Frontal cortex (tissue), 3 donors: ENCODE measurements at regions not wholly inside any gene's neighbourhood (a gene's known extent, or its start where the extent isn't known, plus 50 kb on each side); places are given as distances from the start of the nearest gene placed in this dataset.
"Not testable (repeated sequence)": the region's sequence is repeated elsewhere in the genome, so short reads cannot be mapped to it uniquely, and the experiment has no call there.

Experiments
- DNase-seq, 2 donors: peaks; one replicate each; pipeline ENCODE4 v3.0.0; 2012; ENCODE audit warnings: low spot score in 2 of 2
- FAIRE-seq: peaks from 2 replicates; lab custom pipeline; 2012; peaks lifted over from hg19 to GRCh38; lab: Jason Lieb, UNC
- donor health status: control.
- donor health status: control.
- donor health status: control.

DNA sequence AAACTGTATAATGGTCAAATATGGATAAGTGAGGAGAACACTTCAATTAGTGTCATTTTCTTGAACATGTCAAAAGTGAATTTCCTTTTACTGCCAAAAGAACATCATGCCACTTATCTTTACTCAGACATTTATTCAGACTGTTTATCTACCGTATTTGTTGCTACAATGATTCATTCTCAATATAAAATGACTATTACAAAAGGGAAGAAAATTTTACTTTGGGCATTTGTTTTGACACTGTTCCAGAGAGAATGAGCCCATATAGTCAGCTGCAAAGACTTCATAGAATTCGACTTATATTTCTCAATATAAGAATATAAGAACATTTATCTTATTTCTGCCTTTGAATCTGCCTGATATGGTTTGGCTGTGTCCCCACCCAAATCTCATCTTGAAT lies 1699.1 kb downstream of the BRINP3 start:
- FAIRE-seq, result no peak
- no peak for DNase-seq

DNA sequence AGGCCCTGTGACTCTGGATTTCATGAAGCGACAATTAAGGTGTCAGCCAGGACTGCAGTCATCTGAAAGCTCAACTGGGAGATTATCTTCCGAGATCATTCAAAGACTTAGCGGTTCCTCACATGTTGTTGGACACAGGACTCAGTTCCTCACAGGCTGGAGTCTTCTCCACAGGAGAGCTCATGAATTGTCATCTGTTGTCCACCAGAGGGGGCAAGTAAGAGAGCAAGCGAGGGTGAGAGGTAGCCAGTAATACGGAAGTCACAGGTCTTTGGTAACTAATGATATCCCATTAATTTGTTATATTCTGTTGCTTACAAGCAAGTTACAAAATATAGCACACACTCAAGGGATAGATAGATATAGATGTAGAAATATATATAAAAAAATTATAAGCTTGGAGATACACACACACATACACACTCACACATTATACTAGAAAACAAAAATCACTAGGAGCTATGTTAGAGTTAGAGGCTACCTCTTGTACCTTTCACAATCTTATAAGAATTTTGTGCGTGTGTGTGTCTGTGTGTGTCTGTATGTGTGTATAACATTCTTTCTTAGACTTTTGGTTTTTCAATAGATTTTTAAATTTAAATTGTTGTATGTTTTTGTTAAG lies 1695.3 kb downstream of the BRINP3 start:
- DNase-seq (no peak), FAIRE-seq (no peak)

DNA sequence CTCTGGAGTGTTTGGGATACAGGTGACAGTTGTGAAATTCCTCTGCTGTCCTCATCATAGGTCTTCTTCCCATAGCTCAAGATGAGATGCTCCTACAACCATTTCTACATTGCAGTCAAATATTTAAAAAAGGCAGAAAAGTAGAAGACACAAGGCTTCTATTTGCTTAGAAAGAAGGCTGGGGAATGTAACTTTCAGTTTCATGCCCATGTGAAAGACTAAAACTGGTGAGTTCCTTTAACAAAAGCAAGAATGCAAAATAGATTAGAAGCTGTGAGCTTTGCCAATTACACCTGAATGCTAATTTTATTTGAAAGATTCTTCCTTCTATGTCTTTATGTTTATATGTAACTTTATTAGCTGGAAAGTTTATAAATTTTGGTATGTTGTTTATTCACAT lies 1682.7 kb downstream of the BRINP3 start:
- FAIRE-seq, result no peak
- no peak for DNase-seq

DNA sequence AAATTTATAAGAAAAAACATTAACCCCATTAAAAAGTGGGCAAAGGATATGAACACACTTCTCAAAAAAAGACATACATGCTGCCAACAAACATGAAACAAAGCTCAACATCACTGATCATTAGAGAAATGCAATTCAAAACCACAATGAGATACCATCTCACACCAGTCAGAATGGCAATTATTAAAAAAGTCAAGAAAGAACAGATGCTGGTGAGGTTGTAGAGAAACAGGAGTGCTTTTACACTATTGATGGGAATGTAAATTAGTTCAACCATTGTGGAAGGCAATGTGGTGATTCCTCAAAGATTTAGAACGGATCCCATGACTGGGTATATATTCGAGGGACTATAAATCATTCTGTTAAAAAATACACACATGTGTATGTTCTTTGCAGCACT lies 1665.5 kb downstream of the BRINP3 start:
- FAIRE-seq, DNase-seq: not testable (repeated sequence)

DNA sequence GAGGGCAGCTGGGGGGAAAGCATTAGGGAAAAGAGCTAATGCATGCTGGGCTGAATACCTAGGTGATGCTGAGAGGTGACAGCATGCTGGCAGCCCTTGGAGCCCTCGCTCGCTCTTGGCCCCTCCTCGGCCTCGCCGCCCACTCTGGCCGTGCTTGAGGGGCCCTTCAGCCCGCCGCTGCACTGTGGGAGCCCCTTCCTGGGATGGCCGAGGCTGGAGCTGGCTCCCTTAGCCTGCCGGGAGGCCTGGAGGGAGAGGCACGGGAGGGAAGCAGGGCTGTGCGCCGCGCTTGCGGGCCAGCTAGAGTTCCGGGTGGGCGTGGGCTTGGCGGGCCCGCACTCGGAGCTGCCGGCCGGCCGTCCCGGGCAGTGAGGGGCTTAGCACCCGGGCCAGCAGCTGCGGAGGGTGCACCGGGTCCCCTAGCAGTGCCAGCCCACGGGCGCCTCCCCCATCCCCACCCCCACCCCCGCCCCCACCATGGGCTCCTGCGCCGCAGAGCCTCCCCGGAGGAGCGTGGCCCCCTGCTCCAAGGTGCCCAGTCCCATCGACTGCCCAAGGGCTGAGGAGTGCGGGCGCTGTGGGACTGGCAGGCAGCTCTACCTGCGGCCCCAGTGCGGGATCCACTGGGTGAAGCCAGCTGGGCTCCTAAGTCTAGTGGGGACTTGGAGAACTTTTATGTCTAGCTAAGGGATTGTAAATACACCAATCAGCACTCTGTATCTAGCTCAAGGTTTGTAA lies 1664.7 kb downstream of the BRINP3 start:
- not testable (repeated sequence) for DNase-seq, FAIRE-seq

DNA sequence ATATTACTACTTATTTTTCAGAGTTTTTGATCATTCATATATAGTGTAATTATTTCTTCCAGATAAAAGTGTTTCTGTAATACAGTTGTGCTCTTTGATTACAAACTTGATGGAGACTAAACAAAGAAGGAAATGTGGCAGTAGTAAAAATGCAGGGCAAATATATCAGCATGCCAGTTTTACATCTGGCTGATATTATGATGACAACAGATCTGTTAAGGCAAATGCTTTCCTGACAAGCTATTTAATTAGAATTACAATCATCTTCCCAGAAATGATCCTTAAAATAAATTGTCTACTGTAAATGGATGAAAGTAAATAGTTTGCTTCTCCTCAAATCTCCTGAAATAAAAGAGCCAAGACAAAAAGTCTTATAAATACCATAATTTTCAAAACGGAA lies 1659.8 kb downstream of the BRINP3 start:
- no peak for FAIRE-seq
- no peak for DNase-seq

DNA sequence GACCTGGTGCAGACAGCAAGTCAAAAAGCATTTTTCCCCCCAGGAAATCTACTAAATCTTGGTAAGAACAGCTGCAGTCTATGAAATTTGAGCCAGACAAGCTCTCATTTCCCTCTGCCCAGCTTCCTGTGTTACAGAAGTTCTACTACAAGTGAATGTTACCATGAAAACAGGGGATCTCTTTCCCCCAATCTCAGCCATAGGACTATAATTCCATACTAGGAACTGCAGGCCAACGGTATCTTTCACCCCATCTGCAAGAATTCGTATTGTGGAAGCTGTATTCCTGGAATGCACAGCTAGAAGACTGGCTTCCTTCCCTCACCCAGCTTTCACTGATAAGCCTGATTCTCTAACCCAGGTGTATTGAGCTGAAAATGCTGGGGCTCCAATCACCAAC lies 1655.4 kb downstream of the BRINP3 start:
- FAIRE-seq (no peak), DNase-seq (no peak)

DNA sequence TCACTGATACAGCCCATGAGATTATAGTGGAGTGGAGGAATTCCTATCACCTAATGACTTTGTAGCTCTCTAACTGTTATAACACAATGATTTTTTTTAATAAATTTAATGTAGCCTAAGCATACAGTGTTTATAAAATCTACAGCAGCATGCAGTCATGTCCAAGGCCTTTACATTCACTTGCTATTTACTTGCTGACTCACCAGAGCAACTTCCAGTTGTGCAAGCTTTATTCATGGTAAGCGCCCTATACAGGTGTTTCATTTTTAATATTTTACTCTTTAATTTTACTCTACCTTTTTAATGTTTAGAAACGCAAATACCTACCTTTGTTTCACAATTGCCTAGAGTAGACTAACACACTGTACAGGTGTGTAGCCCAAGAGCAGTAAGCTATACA lies 1652.2 kb downstream of the BRINP3 start:
- DNase-seq (no peak), FAIRE-seq (no peak)

DNA sequence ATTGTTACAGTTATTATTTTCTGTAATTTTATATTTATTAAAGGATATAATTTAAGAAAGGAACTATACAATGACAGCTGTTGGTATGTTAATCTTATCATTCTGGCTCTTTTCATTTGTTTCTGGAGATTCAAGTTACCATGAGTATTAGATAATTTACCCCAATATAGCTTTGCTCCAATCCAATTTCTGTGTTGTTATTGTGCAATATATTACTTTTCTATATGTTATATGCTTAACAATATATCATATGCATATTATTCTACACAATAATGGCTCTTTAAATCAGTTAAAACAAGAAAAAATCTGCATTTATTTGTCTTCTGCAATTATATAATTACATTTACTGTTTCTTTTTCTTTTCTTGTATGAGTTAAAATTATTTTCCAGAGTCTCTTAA lies 1650.9 kb downstream of the BRINP3 start:
- no peak for FAIRE-seq
- no peak for DNase-seq

DNA sequence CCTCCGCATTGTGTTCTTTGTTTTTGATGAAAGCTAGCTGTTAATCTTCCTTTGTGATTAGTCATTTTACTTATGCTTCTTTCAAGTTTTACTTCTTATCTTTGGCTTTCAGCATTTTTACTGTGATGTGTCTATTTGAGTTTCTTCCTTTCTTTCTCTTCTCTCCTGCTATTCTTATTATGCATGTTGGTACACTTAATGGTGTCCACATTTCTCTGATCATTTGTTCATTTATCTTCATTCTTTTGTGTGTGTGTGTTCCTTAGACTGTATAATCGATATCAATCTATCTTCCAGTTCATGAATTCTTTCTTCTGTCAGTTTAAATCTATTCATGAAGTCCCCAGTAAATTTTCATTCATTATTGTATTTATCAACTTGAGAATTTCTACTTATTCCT lies 1650.3 kb downstream of the BRINP3 start:
- DNase-seq (no peak), FAIRE-seq (no peak)

DNA sequence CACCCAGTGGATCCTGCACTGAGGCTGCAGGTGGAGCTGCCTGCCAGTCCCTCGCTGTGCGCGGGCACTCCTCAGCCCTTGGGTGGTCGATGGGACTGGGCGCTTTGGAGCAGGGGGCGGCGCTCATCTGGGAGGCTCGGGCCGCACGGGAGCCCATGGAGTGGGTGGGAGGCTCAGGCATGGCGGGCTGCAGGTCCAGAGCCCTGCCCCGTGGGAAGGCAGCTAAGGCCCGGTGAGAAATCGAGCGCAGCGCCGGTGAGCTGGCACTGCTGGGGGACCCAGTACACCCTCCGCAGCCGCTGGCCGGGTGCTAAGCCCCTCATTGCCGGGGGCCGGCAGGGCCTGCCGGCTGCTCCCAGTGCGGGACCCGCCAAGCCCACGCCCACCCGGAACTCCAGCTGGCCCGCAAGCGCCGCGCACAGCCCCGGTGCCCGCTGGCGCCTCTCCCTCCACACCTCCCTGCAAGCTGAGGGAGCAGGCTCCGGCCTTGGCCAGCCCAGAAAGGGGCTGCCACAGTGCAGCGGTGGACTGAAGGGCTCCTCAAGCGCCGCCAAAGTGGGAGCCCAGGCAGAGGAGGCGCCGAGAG lies 1636.5 kb downstream of the BRINP3 start:
- FAIRE-seq, DNase-seq: not testable (repeated sequence)

DNA sequence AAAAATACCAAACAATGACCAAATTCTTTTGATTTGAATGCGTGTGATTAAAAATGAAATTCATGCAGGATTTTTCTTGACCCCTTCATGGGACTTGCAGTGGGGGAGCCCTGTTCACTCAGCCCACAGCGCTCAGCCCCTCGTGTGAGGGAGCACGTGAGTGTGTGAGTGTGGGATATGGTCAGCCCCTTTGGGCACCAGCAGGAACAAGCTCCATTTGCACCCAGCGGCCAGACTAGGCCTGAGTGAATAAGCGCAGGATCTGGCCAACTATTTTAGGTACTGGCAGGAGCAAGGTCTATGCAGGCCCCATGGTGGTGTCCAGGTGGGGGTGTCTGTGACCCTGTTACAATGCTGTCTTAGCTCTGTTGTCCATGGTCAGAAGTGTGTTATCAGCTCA lies 1631.2 kb downstream of the BRINP3 start:
- FAIRE-seq (no peak), DNase-seq (no peak)

DNA sequence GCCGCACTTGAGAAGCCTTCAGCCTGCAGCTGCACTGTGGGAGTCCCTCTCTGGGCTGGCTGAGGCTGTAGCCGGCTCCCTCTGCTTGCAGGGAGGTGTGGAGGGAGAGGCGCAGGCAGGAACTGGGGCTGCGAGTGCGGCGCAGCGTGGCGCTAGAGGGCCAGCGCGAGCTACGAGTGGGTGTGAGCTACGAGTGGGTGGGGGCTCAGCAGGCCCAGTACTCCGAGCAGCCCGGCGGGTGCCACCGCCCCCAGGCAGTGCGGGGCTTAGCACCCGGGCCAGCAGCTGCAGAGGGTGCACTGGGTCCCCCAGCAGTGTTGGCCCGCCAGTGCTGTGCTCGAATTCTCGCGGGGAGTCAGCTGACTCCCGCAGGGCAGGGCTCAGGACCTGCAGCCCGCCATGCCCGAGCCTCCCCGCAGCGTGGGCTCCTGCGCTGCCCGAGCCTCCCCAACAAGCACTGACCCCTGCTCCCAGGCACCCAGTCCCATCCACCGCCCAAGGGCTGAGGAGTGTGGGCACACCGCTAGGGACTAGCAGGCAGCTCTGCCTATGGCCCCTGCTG lies 1620.1 kb downstream of the BRINP3 start:
- FAIRE-seq, result no peak
- DNase-seq, result no peak

DNA sequence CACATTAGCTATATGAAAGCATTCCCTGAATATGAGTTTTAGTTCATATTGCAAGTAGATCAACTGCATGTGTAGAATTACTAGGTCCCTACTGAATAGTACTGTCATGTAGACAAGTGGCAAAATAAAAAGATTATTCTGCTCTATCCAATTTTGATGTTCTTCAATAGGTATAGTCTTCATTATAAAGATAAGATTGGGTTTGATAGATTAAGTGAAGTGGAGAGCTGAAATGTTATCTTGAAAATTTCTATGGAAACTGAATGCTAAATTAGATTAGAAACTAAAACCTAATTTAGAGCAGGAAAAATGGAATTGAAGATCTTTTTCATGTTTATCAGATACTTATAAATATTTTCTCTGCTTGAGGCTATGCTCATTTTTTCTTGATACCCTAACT lies 1610.0 kb downstream of the BRINP3 start:
- DNase-seq (no peak), FAIRE-seq (no peak)

DNA sequence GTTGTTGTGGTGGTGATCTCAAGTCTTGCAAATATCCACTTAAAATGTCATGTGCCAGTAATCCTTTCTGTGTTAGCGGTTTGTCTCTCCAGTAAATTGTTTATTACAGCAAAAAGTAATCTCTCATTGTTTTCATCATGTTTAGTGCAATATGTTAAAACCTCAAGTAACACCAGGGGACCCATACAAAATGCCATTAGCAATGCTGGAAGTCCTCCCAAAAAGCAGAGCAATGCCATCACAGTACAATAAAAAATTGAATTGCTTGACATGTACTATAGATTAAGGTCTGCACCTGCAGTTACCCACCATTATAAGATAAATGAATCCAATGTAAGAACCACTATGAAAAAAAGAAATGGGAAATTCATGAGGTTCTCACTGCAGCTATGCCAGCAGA lies 1606.5 kb downstream of the BRINP3 start:
- no peak for FAIRE-seq
- DNase-seq, result no peak

DNA sequence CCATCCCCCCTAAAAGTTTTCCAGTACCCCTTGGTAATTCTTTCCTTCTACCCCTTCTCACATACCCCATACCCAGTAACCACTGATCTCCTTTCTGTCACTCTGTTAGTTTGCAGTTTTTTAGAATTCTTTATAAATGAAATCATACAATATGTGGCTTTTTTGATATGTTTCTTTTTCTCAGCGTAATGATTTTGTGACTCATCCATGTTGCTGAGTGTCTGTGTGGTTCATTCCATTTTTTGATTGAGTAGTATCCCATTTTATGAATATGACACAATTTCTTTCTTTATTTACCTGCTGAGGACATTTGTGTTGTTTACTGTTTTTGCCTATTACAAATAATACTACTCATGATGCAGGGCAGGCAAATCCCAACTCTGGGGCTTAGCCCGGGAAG lies 1605.3 kb downstream of the BRINP3 start:
- DNase-seq, result no peak
- FAIRE-seq, result no peak

DNA sequence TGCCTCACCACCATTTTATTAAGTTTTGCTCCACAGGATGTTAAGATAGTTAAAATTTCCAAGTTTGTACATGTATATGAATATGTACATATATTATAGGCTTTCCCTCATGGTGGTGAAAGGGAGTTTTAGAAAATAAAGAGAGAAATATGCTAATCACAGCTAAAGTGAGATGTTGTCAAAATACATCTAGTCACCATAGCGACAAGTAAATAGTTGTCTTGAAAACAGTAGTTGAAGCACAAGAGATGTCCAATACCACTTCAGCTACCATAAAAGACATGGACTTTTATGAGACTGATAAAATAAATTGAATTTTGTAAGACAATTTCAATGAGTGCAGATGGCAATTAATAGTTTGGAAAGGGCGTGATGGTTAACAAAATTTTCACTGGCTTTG lies 1600.0 kb downstream of the BRINP3 start:
- DNase-seq (no peak), FAIRE-seq (no peak)

DNA sequence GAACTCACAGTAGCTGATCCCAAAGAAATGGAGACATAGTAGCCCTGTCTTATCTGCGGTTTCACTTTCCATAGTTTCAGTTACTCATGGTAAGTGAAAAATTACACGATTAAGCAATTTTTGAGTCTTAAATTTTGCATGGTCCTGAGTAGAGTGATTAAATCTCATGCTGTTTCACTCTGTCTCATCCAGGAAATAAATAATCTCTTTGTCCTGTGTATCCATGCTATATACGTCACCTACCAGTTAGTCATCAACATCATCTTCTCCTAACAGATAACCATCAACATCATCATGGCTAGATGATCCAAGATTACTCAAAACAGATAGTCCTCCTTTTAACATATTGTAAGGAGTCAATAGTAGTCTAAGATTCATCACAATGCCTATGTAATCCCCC lies 1589.3 kb downstream of the BRINP3 start:
- FAIRE-seq (no peak), DNase-seq (no peak)

DNA sequence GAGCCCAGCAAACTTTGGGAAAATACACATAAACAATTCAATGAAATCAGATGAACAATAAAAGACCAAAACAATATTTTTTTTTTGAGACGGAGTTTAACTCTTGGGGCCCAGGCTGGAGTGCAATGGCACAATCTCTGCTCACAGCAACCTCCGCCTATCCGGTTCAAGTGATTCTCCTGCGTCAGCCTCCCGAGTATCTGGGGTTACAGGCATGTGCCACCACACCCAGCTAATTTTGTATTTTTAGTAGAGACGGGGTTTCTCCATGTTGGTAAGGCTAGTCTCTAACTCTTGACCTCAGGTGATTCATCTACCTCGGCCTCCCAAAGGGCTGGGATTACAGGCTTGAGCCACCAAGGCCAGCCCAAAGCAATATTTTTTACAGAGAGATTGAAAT lies 1588.5 kb downstream of the BRINP3 start:
- DNase-seq, result no peak
- no peak for FAIRE-seq

DNA sequence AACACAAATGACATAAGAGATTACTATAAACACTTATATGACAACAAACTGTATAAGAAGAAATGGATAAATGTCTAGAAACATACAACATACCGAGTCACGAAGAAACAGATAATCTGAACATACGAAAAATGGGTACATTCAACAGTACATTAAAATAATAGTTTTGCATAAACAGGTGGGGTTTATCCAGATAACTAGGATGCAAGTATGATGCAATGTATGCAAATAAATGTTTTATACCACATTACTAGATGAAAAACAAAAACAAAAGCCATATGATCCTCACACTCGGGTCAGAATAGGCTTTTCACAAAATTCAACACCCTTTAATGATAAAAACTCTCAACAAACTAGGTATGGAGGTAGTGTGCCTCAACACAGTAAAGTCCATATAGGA lies 1585.7 kb downstream of the BRINP3 start:
- FAIRE-seq, result no peak

DNA sequence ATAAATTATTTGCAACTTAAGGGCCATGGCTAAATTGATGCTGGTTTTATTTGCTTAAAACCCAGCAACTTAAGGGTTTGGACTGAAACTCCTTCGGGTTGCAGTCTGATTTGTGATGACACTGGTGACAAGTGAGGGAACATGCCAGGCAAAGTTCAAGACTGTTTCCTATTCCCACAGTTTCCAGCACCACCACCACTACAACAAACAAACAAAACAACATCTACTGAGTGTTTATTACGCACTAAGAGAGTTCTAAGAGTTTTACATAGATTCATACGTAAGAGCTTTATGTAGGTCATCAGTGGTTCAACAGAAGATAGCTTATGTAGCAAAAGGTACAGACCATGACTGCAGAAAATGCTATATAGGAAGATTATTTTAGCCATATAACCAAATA lies 1582.1 kb downstream of the BRINP3 start:
- no peak for DNase-seq
- no peak for FAIRE-seq

More for the DNA sequence above, 1585.7 kb downstream of the BRINP3 start:
- no peak for DNase-seq
